ENCODE measurements at regions not wholly inside any gene's neighbourhood (a gene's known extent, or its start where the extent isn't known, plus 50 kb on each side); places are given as distances from the start of the nearest gene placed in this dataset.

DNA sequence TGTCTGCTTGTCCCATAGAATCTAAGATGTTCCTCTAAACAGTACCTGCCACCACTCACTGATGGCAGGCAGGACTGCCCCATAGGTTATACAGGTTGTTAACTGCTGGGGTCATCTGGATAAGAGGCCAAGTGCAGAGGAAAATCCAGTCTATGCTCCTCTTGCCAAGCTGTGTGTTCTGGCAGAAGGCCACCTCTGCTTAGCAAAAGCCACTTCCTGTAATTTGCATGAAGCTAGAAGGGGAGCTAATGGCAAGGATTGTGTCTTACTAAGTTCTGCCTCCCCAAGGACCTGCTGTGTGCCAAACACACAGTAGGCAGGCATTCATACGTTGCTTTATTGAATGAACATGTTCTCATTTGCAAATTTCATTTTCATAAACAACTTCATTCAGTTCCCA lies 445.4 kb downstream of the BCL11B start:
- DNase-seq: no peak

DNA sequence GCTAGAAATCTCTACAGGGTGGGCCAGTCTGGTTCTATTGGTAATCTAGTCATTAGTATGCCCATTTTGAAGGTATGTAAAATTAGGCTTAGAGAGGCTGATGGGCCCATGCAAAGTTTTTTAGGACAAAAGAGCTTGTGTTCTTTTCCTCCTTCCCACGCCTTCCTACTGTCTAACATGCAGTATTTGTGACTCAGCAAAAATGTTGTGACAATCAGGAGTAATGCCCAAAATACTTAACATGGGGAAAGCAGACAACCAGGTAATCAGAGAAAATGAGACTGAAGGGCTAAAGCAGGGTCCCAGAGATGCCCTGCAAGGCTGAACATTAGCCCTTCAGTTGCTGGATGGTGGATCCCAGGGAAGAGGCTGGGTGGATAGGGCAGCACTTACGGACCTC lies 437.9 kb downstream of the BCL11B start:
- no peak for DNase-seq

GRCh38 chr14:98835051-98835824 lies 436.8 kb downstream of the BCL11B start:
- no peak for DNase-seq

DNA sequence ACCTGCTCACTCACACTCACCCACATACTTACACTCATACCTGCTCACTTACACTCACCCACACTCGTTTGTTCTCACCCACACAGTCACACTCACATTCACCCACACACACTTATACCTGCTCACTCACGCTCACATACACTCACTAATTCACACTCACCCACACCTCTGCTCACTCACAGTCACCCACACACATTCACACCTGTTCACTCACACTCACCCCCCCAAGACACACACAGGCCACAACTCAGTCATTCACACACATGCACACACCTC lies 436.2 kb downstream of the BCL11B start:
- no peak for DNase-seq

DNA sequence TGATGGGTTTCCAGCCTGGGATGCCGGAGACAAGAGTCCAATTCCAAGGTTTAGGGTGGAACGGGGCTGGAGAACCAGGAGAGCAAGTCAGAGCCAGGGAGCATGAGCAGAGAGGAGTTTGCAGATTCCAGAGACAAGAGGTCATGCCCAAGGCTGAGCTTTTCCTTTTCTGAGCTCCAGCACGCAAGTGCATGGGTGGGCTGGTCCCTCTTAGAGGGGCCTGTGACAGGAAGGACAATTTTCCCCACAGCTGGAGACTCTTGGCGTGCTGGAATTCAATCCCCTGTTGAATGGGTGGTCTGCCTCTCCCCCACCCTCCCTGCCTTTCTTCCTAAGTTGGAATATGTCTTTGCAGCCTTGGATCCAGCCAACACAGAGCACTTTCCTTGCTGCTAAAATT lies 431.9 kb downstream of the BCL11B start:
- DNase-seq: no peak

DNA sequence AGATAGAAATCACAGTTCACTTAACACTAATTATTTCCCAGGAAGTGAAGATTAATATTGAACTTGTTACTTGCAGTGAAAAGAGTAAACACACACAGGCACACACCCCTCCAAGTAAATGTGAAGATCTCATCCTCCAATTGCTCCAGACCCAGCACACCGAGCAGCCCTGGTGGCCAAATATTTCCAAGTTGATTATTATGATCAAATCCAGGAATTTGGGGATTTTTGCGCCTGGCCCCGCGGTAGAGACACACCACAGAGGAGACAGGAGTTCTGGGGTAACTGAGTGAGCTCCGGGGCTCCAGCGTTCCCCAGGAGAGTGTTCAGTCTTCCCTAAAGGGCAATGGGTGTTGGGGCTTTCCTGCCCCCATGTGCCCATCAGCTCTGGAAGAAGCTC lies 431.5 kb downstream of the BCL11B start:
- no peak for DNase-seq

DNA sequence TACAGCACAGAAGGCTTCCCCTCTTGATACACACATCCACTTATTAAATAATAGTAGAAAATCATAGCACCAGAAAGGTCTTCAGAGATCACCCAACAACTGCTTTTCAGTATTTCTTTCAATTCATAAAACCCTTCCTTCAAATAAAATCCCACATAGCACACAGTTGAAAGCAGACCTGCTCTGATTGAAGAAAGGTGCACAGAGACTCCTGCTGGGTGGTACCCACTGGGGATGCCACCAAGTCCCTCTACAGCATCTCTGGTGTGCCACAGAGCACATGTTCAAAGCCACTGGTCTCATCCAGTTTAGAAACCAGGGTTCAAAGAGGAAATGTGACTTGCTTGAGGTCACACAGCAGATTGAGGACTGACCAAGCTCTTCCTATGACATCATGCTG lies 427.5 kb downstream of the BCL11B start:
- DNase-seq: no peak

- DNase-seq: no peak
Observed at GRCh38 chr14:98847521-98848468, 424.2 kb downstream of the BCL11B start.

DNA sequence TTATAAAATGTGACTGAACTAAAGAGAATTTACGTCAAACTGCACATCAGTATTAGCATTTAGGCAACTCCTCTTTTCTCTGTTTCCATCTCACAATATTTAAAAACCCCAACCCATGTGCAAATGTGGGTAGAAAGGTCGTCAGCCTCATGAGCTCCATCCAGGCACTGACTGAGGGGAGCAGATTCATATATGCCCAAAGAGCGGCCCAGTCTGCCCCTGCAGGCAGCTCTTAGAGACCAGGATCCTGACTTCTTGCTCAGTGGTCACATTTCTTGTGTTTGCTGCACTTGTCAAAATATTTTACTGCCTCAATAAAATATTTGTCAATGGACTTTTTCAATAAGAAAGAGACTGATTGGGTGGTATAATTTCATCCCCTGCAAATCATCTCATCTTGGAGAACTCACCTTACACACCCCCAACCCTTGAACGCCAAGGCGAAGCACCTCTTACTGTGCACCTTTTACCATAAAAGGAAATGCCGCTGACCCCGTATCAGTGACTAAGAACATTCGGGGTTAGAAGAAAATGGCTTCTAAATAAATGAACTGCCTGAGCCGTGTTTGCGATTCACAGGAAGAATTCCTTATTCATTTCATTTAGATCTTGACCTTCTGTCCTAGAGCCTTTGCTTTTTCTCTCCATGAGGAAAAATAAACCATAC lies 418.8 kb downstream of the BCL11B start:
- DNase-seq: no peak

GRCh38 chr14:98855926-98856715 lies 415.9 kb downstream of the BCL11B start:
- no peak for DNase-seq

DNA sequence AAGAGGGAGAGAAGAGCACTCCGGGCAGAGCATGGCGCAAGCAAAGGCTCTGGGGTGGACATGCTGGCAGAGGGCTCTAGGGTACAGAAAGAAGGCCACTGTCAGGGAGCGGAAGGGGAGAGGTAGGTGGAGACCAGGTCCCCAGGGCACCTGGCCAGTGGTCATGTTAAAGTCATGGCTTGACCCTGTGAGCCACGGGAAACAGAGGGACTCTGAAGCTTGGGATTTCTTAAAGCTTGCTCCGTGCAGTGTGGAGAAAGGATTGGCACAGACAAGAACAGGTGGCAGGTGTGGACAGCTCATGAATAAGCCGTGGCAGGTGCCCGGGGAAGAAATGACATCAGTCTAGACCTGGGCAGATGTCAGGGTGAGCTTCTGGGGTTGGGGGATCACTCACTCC lies 413.8 kb downstream of the BCL11B start:
- DNase-seq: no peak

- DNase-seq: no peak
Observed at GRCh38 chr14:98858561-98858960, 413.4 kb downstream of the BCL11B start.

DNA sequence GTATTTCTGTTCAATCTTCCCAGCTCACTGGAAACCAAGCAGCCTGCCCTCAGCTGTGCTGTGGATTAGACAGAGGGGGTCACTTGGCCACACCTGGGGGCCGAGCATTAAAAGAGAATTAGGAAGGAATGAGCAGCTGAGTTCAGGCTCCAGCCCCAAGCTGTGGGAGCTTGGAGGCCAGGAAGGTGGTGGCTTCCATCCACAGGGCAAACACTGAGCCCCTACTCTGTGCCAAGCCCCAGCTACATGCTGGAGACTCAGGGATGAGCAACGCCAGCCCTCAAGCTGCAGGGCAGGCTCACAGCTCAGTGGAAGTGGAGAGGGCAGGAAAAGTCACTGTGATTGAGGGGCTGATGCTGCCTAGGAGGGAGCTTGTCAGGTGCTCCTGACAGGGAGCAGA lies 412.7 kb downstream of the BCL11B start:
- DNase-seq: no peak

DNA sequence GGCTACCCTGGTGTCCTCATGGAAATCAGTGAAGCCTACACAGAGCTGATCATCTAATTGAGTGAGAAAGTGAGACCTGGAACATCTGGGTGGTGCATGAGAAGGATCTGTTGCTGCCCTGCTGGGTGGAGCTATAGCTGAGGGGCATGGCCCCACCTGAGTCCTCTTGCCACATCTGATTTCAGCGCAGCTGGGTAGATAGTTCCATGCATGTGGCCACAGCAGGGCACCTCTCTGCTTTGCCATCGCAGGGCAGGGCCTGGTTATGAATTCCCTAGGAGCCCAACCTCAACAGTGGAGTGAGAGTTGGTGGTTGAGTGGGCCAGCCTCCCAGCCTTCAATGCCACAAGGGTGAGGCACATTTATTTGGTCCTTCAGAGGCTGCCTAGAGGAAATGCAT lies 407.8 kb downstream of the BCL11B start:
- DNase-seq: no peak

- no peak for DNase-seq
Observed at GRCh38 chr14:98867146-98867545, 404.9 kb downstream of the BCL11B start.

DNA sequence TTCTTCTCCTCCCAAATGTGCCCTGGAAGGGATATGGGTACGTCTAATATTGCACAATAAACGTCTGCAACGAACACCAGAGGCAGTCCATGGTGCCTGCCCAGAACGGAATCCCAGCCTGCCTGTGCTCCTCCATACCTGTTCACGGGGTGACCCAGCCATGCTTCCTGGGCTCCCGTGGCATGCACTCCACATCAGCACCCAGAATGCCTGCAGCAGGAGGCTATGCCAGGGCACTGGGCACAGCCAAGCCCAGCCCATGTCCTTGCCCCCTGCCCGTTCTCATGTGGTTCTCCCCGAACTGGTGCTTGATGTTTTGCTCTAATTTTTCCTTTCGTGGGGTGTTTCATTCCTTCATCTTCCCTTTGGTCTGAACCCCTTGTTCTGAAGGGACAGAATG lies 404.3 kb downstream of the BCL11B start:
- DNase-seq: no peak

- no peak for DNase-seq
Observed at GRCh38 chr14:98868866-98869265, 403.1 kb downstream of the BCL11B start.

GRCh38 chr14:98871796-98872195 lies 400.2 kb downstream of the BCL11B start:
- DNase-seq: no peak

DNA sequence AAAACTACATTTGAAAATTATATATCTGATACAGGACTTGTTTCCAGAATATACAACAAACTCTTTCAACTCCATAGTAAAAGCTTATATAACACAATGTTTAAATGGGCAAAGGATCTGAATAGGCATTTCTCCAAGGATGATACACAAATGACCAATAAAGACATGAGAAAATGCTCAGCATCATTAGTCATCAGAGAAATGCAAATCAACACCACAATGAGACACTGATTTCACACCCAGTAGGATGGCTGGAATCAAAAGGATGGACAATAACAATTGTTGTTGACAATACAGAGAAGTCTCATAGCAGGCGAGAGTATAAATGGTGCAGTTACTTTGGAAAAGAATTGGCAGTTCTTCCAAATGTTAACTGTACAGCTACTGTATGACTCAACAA lies 394.9 kb downstream of the BCL11B start:
- DNase-seq: no peak

DNA sequence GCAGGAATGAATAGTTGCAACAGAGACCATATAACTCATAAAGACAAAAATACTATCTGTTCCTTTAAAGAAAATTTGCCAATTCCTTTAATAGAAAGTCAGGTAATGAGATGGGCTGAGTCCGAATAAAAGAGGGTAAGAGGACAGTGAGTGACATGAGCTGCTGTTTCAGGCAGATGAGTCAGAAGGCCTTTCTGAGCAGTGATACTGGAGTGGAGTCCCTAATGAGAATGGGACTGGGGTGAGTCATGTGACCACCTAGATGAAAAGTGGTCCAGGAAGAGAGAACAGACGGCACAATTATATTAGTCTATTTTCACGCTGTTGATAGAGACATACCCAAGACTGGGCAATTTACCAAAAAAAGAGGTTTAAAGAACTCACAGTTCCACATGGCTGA lies 393.7 kb downstream of the BCL11B start:
- DNase-seq: no peak

- no peak for DNase-seq
Observed at GRCh38 chr14:98886982-98887381, 385.0 kb downstream of the BCL11B start.

DNA sequence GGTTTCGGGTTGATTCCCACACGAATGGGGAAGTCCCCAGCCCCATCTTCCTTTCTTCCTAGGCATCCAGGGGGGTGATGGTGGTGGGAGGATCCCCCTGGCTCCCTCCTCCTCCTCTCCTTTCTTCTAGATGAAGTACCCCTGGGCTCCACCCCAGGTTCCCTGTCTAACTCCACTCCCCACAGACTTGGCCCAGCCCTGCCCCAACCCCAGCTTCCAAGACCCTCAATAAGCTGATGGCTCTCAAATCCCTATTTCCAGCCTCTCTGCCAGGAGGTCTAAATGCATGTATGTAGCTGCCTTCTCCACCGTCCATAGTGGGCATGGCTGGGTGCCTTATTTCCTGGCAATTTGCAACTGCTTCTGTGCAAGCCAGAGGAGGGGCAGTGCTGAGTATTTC lies 383.7 kb downstream of the BCL11B start:
- no peak for DNase-seq
